GM08714 (cell line): ENCODE measurements at regions not wholly inside any gene's neighbourhood (a gene's known extent, or its start where the extent isn't known, plus 50 kb on each side); places are given as distances from the start of the nearest gene placed in this dataset.

Source experiments
- H3K4me3 ChIP-seq: fragments of 200-500 bp; sonication (Bioruptor generic); 2 replicates; pipeline ENCODE4 v1.5.1; 2014; ENCODE audit warnings: mild to moderate bottlenecking, low read length, inconsistent platforms
- ZNF274 ChIP-seq: IDR thresholded peaks from 2 replicates; pipeline ENCODE4 v1.6.1; 2012; ENCODE audit warnings: mild to moderate bottlenecking, low read depth, low read length

DNA sequence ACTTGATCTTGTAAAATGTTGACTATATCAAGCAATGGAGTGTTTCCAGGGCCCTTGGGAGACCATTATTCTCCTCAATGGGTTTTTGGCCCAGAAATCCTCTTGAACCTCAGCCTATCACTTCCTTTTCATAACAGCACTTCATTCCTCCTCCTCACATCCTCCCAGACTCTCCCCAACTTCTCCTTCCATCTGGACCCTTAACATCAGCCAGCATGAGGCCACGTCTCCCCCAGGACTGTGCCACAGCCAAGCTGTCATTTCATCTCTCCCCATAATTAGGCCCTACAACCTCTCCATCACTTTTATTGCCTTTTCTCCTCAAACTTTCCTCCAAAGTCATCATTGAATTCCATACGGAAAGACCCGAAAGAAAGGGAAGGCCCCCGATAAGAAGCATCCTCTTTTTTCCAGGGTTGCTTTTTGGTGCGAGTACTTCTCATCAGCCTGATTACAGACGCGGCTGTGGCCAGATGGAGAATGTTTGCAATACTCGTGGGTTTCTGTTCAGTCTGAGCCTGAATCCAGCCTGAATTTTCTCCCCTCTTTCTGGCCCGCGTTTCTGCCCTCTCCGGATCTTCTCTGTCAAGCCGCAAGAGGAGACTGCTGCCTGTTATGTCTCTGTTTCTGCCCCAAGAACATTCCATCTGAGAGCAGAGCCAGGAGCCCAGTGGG is 52.7 kb upstream of the SLC25A33 start:
- TF ChIP-seq ZNF274 = no peak
- H3K4me3 ChIP-seq = no peak overlapping the region
